Activated B cell treated with CpG ODN at 0.5 μM for 24 hours (primary cell): ENCODE measurements at regions not wholly inside any gene's neighbourhood (a gene's known extent, or its start where the extent isn't known, plus 50 kb on each side); places are given as distances from the start of the nearest gene placed in this dataset.

Source experiments
- ATAC-seq: fragments of 200-7000 bp; cut with Tn5 transposase; one replicate; pipeline ENCODE4 v1.10.0; 2021; ENCODE audit warnings: low read depth, mild to moderate bottlenecking, moderate library complexity
- CTCF ChIA-PET: fragments of 350-600 bp; sonication (Branson Sonifier 250); formaldehyde crosslinking; loops from one replicate; lab custom pipeline; 2021; ENCODE audit warnings: antibody characterized with exemption; lab: Charles Lee
- POLR2A ChIA-PET: fragments of 350-600 bp; sonication (Branson Sonifier 250); formaldehyde crosslinking; loops from one replicate; lab custom pipeline; 2021; ENCODE audit warnings: antibody characterized with exemption; lab: Charles Lee
- DNase-seq: peaks from one replicate; pipeline ENCODE4 v3.0.0; 2022
- H3K27ac Mint-ChIP-seq: one replicate; pipeline ENCODE4 v1.8.0; 2020; ENCODE audit warnings: mixed read lengths
- H3K27me3 Mint-ChIP-seq: one replicate; pipeline ENCODE4 v1.8.0; 2021; ENCODE audit warnings: mixed read lengths
- H3K36me3 Mint-ChIP-seq: one replicate; pipeline ENCODE4 v1.8.0; 2021; ENCODE audit warnings: low read depth, mixed read lengths
- H3K4me1 Mint-ChIP-seq: one replicate; pipeline ENCODE4 v1.8.0; 2021; ENCODE audit warnings: mixed read lengths
- H3K4me3 Mint-ChIP-seq: one replicate; pipeline ENCODE4 v1.8.0; 2020; ENCODE audit warnings: mild to moderate bottlenecking, mixed read lengths
- H3K9me3 Mint-ChIP-seq: one replicate; pipeline ENCODE4 v1.8.0; 2020; ENCODE audit warnings: mixed read lengths
- intact Hi-C: fragments of 100-400 bp; cut with micrococcal nuclease; formaldehyde crosslinking; loops from one replicate; pipeline ENCODE4 v1.15.1; 2024
- TF ChIP-seq, protein P1 (sequence below): fragments of 200-600 bp; IDR thresholded peaks from one replicate; pipeline ENCODE4 v1.8.0; 2022; ENCODE audit warnings: antibody characterized with exemption, mild to moderate bottlenecking

DNA sequence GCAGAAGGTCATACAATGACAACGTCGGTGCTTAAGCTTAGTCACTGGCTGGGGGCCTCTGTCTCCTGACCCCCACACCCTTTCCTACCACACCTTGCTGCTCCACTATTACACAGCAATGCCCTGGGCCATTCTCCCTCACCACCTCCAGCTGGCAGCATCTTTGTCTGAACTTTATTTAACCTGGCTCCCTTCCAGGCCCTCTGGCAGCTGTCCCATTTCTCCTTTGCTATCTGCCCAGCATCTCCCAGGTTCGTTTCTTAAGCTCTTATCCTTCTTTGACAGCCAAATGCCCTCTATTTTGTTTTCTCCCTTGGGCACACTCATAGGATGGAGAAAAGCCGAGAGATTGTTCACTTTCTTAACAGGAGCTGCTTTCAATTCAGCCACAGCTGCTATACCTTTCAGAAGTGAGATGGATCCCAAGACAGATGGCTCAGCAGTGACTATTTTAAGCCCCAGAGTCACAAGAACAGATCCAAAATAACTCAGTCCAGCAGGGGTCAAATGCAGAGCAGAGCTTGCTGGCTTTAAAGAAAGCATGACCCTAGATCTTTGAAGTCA lies 1277.1 kb upstream of the AUTS2 start:
- Mint-ChIP-seq H3K27me3 (no peaks in the 10 kb centered on the region), H3K4me1 (no peaks in the 10 kb centered on the region), H3K36me3 (no peaks in the 10 kb centered on the region), H3K4me3 (no peak overlapping the region), H3K27ac (no peak overlapping the region), H3K9me3 (no peaks in the 10 kb centered on the region)
- TF ChIP-seq, protein P1, sequence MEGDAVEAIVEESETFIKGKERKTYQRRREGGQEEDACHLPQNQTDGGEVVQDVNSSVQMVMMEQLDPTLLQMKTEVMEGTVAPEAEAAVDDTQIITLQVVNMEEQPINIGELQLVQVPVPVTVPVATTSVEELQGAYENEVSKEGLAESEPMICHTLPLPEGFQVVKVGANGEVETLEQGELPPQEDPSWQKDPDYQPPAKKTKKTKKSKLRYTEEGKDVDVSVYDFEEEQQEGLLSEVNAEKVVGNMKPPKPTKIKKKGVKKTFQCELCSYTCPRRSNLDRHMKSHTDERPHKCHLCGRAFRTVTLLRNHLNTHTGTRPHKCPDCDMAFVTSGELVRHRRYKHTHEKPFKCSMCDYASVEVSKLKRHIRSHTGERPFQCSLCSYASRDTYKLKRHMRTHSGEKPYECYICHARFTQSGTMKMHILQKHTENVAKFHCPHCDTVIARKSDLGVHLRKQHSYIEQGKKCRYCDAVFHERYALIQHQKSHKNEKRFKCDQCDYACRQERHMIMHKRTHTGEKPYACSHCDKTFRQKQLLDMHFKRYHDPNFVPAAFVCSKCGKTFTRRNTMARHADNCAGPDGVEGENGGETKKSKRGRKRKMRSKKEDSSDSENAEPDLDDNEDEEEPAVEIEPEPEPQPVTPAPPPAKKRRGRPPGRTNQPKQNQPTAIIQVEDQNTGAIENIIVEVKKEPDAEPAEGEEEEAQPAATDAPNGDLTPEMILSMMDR, result no peak
- POLR2A ChIA-PET, result no interaction called here
- intact Hi-C loops, result no loop called here
- CTCF ChIA-PET, result no interaction called here
- ATAC-seq (no peak), DNase-seq (no peak)

DNA sequence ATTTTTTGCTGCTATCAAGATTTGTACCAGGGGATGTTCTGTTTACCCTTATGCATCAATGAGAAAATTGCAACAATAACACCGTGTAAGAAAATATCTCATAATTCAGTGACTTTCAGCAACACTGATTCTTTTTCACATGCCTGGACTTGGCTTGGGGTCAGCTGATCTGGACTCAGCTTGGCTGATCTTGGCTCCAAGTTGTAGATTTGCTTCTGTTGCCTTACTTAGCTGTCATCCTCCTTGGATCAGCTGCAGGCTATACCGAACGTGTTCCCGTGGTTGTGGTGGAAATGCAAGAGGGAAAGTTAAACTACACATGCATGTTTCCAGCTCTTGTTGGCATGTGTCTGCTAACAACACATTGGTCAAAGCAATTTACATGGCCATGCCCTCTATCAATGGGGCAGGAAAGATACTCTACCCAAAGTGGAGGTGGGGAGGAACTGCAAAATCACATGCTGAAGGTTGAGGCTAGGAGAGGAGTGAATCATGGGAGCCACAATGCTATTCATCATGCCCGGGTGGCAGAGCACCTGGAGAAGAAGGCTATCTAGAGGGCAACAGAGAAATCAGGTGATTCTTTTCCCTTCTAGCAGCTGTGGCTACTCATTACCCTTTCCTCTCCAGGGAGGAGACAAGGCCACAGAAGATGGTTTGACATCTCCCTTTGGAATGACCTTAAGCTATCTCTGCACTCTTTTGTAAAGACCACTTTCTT lies 1276.3 kb upstream of the AUTS2 start:
- ChIA-PET CTCF (no interaction called here), POLR2A (no interaction called here)
- Mint-ChIP-seq H3K4me3 (no peak overlapping the region), H3K9me3 (peaks cover 4% of the 10 kb centered on the region), H3K27me3 (no peaks in the 10 kb centered on the region), H3K36me3 (no peaks in the 10 kb centered on the region), H3K27ac (no peak overlapping the region), H3K4me1 (no peaks in the 10 kb centered on the region)
- TF ChIP-seq, protein P1, result no peak
- DNase-seq (no peak), ATAC-seq (no peak)
- intact Hi-C loops, result no loop called here

DNA sequence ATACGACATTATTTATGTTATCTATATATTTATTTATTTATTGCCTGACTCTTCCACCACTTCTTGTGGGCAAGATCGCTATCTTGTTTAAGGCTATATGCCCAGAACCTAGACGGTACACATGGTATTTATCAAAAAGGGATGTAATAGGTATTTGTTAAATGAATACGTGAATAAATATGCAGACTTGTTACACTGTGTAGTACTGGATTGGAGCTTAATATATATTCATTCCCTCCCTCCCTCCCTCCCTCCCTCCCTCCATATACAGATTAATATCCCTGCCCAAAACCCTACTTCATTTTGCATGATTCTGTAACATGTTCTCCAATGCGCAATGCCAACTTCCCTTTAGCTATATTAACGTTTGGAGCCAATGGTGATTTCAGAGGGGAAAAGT lies 1273.7 kb upstream of the AUTS2 start:
- CTCF ChIA-PET, result no interaction called here
- TF ChIP-seq, protein P1, result no peak
- Mint-ChIP-seq H3K4me3 (no peak overlapping the region), H3K36me3 (no peaks in the 10 kb centered on the region), H3K9me3 (peaks cover 6% of the 10 kb centered on the region), H3K27ac (no peak overlapping the region), H3K27me3 (no peaks in the 10 kb centered on the region), H3K4me1 (no peaks in the 10 kb centered on the region)
- intact Hi-C loops, result no loop called here
- DNase-seq (no peak), ATAC-seq (no peak)
- POLR2A ChIA-PET, result no interaction called here

DNA sequence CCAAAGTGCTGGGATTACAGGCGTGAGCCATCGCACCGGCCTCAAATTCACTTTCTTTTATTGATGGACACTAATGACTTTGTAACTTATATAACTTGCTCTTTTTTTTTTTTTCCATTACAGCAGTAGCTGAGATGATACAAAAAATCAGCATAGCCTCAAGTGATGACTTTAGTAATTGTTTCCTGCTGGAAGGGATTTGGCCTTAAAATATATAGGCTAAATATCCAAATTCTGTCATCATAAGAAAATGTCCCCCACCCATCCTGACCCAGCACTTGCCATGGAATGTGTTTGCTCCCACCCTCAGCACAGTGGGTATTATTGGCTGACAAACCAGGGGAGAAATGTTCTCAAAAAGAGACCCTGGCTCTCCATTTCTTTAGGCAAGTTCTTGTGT lies 1264.1 kb upstream of the AUTS2 start:
- no peak for DNase-seq
- Mint-ChIP-seq H3K4me3 (no peak overlapping the region), H3K9me3 (peaks cover 19% of the 10 kb centered on the region), H3K27me3 (no peaks in the 10 kb centered on the region), H3K36me3 (no peaks in the 10 kb centered on the region), H3K27ac (no peak overlapping the region), H3K4me1 (no peaks in the 10 kb centered on the region)
- POLR2A ChIA-PET, result no interaction called here
- TF ChIP-seq, protein P1, result no peak
- intact Hi-C loops, result no loop called here
- no peak for ATAC-seq
- CTCF ChIA-PET, result no interaction called here

DNA sequence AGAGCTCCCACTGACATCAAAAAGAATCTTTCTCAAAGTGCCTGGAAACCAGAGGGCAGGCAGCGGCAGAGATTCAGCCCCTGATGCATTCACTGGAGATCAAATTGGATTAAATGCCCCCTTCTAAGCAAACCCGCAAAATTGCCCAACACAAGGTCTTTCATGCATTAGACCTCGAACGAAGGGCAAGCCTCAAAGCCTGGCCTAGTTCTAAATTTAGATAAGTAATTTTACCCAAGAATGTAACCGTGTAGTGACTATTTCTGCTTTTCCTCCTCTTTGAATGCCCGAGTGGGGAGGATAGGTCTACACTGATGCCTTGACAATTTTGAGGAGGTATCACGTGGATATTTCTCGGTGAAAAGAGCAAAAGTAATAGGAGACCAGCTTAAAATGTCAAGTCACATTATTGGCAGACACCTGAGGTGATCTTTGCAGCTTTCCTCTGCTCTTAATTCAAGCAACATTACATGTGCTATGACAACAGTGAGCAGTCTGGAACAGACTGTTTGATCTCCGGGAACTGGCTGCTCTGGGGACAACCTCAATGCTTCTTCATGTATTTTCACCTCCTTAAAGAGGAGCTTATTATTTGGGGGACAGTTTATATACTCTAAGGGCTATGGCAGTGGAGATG lies 1263.5 kb upstream of the AUTS2 start:
- no peak for DNase-seq
- Mint-ChIP-seq H3K27me3 (no peaks in the 10 kb centered on the region), H3K4me3 (no peak overlapping the region), H3K27ac (no peak overlapping the region), H3K4me1 (no peaks in the 10 kb centered on the region), H3K36me3 (no peaks in the 10 kb centered on the region), H3K9me3 (peaks cover 21% of the 10 kb centered on the region)
- TF ChIP-seq, protein P1, result no peak
- intact Hi-C loops, result no loop called here
- CTCF ChIA-PET, result no interaction called here
- POLR2A ChIA-PET, result no interaction called here
- no peak for ATAC-seq
